H1 (cell line): ENCODE measurements at regions not wholly inside any gene's neighbourhood (a gene's known extent, or its start where the extent isn't known, plus 50 kb on each side); places are given as distances from the start of the nearest gene placed in this dataset.

Experiments
- CTCF ChIA-PET: fragments of 300-600 bp; sonication (Branson Sonifier 250); formaldehyde crosslinking; loops from one replicate; lab custom pipeline; 2021; ENCODE audit not compliant: partially characterized antibody; lab: Charles Lee
- POLR2A ChIA-PET: fragments of 300-600 bp; sonication (Branson Sonifier 250); formaldehyde crosslinking; loops from one replicate; lab custom pipeline; 2021; ENCODE audit warnings: inconsistent platforms; ENCODE audit not compliant: partially characterized antibody; lab: Charles Lee
- DNase-seq, 2 experiments: peaks; one replicate each; pipeline versions ENCODE4 v3.0.0 to v3.0.0-alpha.2; 2010 to 2022; ENCODE audit warnings: low spot score in 2 of 2, low read depth in 1 of 2, mixed read lengths in 1 of 2
- FAIRE-seq: peaks from 2 replicates; lab custom pipeline; 2011; peaks lifted over from hg19 to GRCh38; lab: Jason Lieb, UNC
- H2AFZ ChIP-seq: 2 replicates; pipeline ENCODE4 v1.8.1; 2012; ENCODE audit warnings: low read length, inconsistent platforms
- H2AK5ac ChIP-seq: 2 replicates; pipeline ENCODE4 v1.6.1; 2013; ENCODE audit warnings: low read depth, low read length
- H2BK120ac ChIP-seq: replicated peaks from 2 replicates; pipeline ENCODE3; 2013; ENCODE audit warnings: low read depth, low read length, inconsistent platforms
- H2BK12ac ChIP-seq: 2 replicates; pipeline ENCODE4 v1.6.1; 2013; ENCODE audit warnings: low read depth, low read length
- H2BK15ac ChIP-seq: 2 replicates; pipeline ENCODE4 v1.6.1; 2013; ENCODE audit warnings: low read length
- H2BK20ac ChIP-seq: 2 replicates; pipeline ENCODE4 v1.6.1; 2013; ENCODE audit warnings: low read length
- H2BK5ac ChIP-seq: 2 replicates; pipeline ENCODE4 v1.6.1; 2013; ENCODE audit warnings: low read depth, low read length
- H3K14ac ChIP-seq: 2 replicates; pipeline ENCODE4 v1.6.1; 2013; ENCODE audit warnings: inconsistent platforms; ENCODE audit not compliant: insufficient read length
- H3K18ac ChIP-seq: 2 replicates; pipeline ENCODE4 v1.6.1; 2013; ENCODE audit warnings: low read length; ENCODE audit errors: extremely low read depth
- H3K23ac ChIP-seq: 2 replicates; pipeline ENCODE4 v1.6.1; 2013; ENCODE audit warnings: inconsistent platforms; ENCODE audit not compliant: insufficient read length
- H3K23me2 ChIP-seq: 2 replicates; pipeline ENCODE4 v1.6.1; 2013; ENCODE audit warnings: low read depth, low read length
- H3K27ac ChIP-seq: 2 replicates; pipeline ENCODE4 v1.6.1; 2011; ENCODE audit warnings: low read depth, low read length, inconsistent platforms
- H3K27me3 ChIP-seq, 4 experiments: replicated peaks in 1 of 4; 1 replicate in 1 of 4; 2 replicates in 3 of 4; pipeline versions ENCODE4 v1.6.1 to v1.8.1; 2011 to 2013; ENCODE audit warnings: low read length in 3 of 4, mild to moderate bottlenecking in 3 of 4, inconsistent platforms in 2 of 4, mixed read lengths in 2 of 4, moderate library complexity in 1 of 4; ENCODE audit not compliant: control insufficient read depth in 3 of 4, insufficient read depth in 3 of 4; ENCODE audit errors: extremely low read depth in 1 of 4
- H3K36me3 ChIP-seq, 4 experiments: 2 replicates each; pipeline versions ENCODE4 v1.6.1 to v1.8.1; 2011 to 2013; ENCODE audit warnings: mild to moderate bottlenecking in 4 of 4, low read length in 3 of 4, moderate library complexity in 2 of 4, control low read depth in 1 of 4, inconsistent platforms in 1 of 4; ENCODE audit not compliant: insufficient read depth in 4 of 4, control insufficient read depth in 2 of 4
- H3K4ac ChIP-seq: replicated peaks from 2 replicates; pipeline ENCODE3; 2013; ENCODE audit warnings: low read length, low read depth, mixed read lengths, inconsistent platforms; ENCODE audit not compliant: insufficient read length
- H3K4me1 ChIP-seq, 4 experiments: replicated peaks in 1 of 4; 1 replicate in 1 of 4; 2 replicates in 3 of 4; pipeline versions ENCODE4 v1.6.1 to v1.8.1; 2011 to 2013; ENCODE audit warnings: low read length in 3 of 4, inconsistent platforms in 2 of 4, mixed read lengths in 1 of 4; ENCODE audit not compliant: insufficient read depth in 4 of 4, control insufficient read depth in 3 of 4
- H3K4me2 ChIP-seq, 2 experiments: 2 replicates each; pipeline versions ENCODE4 v1.6.1 to v1.8.1; 2011 to 2013; ENCODE audit warnings: low read depth in 2 of 2, low read length in 2 of 2, control low read depth in 1 of 2, inconsistent platforms in 1 of 2, mild to moderate bottlenecking in 1 of 2; ENCODE audit not compliant: insufficient read depth in 1 of 2
- H3K4me3 ChIP-seq, 4 experiments: fragments of 200-600, 300-600 bp in 1 of 4; sonication (generic), shearing (Covaris generic), sonication (Bioruptor Twin) in 1 of 4; 2 replicates each; pipeline versions ENCODE4 v1.5.1 to v1.8.1; 2011 to 2016; ENCODE audit warnings: low read length in 4 of 4, low read depth in 3 of 4, control low read depth in 2 of 4, inconsistent platforms in 2 of 4, mild to moderate bottlenecking in 2 of 4, mixed read lengths in 1 of 4, moderate library complexity in 1 of 4; ENCODE audit not compliant: insufficient read depth in 2 of 4; ENCODE audit errors: extremely low read depth in 1 of 4
- H3K56ac ChIP-seq: replicated peaks from 2 replicates; pipeline ENCODE3; 2013; ENCODE audit warnings: low read depth, mild to moderate bottlenecking, mixed read lengths, low read length, inconsistent platforms; ENCODE audit not compliant: insufficient read length
- H3K79me1 ChIP-seq: 2 replicates; pipeline ENCODE4 v1.6.1; 2013; ENCODE audit warnings: low read depth, low read length, control low read depth
- H3K79me2 ChIP-seq, 2 experiments: 2 replicates each; pipeline versions ENCODE4 v1.6.1 to v1.8.1; 2012 to 2013; ENCODE audit warnings: low read length in 2 of 2, mild to moderate bottlenecking in 2 of 2, inconsistent platforms in 1 of 2; ENCODE audit not compliant: insufficient read depth in 2 of 2, control insufficient read depth in 1 of 2
- H3K9ac ChIP-seq, 4 experiments: replicated peaks in 1 of 4; 1 replicate in 1 of 4; 2 replicates in 3 of 4; pipeline versions ENCODE4 v1.6.1 to v1.8.1; 2011 to 2013; ENCODE audit warnings: low read depth in 3 of 4, low read length in 3 of 4, control low read depth in 2 of 4, mild to moderate bottlenecking in 2 of 4, moderate library complexity in 2 of 4, inconsistent platforms in 1 of 4; ENCODE audit errors: extremely low read depth in 1 of 4
- H3K9me3 ChIP-seq, 2 experiments: 2 replicates each; pipeline versions ENCODE4 v1.6.1 to v1.8.1; 2012 to 2013; ENCODE audit warnings: mild to moderate bottlenecking in 2 of 2, moderate library complexity in 2 of 2, control low read depth in 1 of 2, inconsistent platforms in 1 of 2, low read depth in 1 of 2, low read length in 1 of 2, mixed read lengths in 1 of 2; ENCODE audit not compliant: insufficient read depth in 2 of 2
- H4K20me1 ChIP-seq, 2 experiments: replicated peaks in 1 of 2; 2 replicates each; pipeline versions ENCODE3 to v1.8.1; 2011 to 2013; ENCODE audit warnings: inconsistent platforms in 2 of 2, low read length in 2 of 2, mild to moderate bottlenecking in 1 of 2; ENCODE audit not compliant: insufficient read depth in 2 of 2, control insufficient read depth in 1 of 2
- H4K5ac ChIP-seq: 2 replicates; pipeline ENCODE4 v1.6.1; 2013; ENCODE audit warnings: low read length, low read depth, mixed read lengths, inconsistent platforms; ENCODE audit not compliant: insufficient read length
- H4K8ac ChIP-seq: 2 replicates; pipeline ENCODE4 v1.8.0; 2013; ENCODE audit warnings: mild to moderate bottlenecking, moderate library complexity, low read length, inconsistent platforms; ENCODE audit not compliant: insufficient read depth; ENCODE audit errors: extremely low read depth
- H4K91ac ChIP-seq: replicated peaks from 2 replicates; pipeline ENCODE3; 2013; ENCODE audit warnings: low read length, mixed read lengths, inconsistent platforms; ENCODE audit not compliant: insufficient read length
- BACH1 ChIP-seq: IDR thresholded peaks from 2 replicates; pipeline ENCODE4 v1.6.1; 2012; ENCODE audit warnings: low read length, improper control_type of control experiment
- JUN ChIP-seq: IDR thresholded peaks from 2 replicates; pipeline ENCODE4 v1.6.1; 2011; ENCODE audit warnings: low read depth, mild to moderate bottlenecking, improper control_type of control experiment, low read length
- SP4 ChIP-seq: IDR thresholded peaks from 2 replicates; pipeline ENCODE4 v1.6.1; 2012; ENCODE audit warnings: low read length, inconsistent platforms
- TCF12 ChIP-seq: IDR thresholded peaks from 2 replicates; pipeline ENCODE4 v1.6.1; 2011; ENCODE audit warnings: low read depth, mild to moderate bottlenecking, low read length
- WGBS, 2 experiments: shearing (Covaris generic) in 1 of 2; methylation state at CpG; one replicate each; pipeline versions ENCODE4 v1.1.6 to v1.1.7; 2013 to 2015; ENCODE audit warnings: low lambda C conversion rate in 2 of 2, mixed read lengths in 2 of 2, inconsistent platforms in 1 of 2, low coverage in 1 of 2, missing lambda C conversion rate in 1 of 2; ENCODE audit not compliant: insufficient replicate concordance in 2 of 2, insufficient coverage in 1 of 2, insufficient read length in 1 of 2; ENCODE audit errors: extremely low coverage in 1 of 2, missing lambda C conversion rate in 1 of 2; 5-methylcytosine and 5-hydroxymethylcytosine counted together

DNA sequence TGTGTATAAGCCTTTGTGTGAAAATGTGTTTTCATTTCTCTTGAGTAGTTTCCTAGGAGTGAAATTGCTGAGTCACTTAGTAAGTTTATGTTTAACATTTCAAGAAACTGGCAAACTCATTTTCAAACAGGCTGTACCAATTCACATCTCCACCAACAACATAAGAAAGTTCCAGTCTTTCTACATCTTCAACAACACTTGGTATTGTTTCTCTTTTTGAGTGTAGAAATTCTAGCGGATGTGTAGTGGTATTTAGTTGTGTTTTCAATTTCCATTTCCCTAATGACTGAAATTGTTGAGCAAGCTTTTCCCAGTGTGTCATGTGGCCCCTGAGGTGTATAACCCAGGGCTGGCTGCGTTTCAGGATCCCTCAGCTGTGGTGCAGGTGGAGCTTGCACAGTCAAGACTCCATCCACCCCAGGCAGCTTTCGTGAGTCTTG is 258.5 kb downstream of the PDCD6IP start:
- WGBS, 2 experiments, result 87% methylated on average over 3 of the region's 3 CpGs; no CpG with 5 or more reads in 1 of the 2 experiments
- Histone ChIP-seq H3K4me1 (no peaks in the 10 kb centered on the region), H3K18ac (no peak overlapping the region), H3K4me3 (no peak overlapping the region), H2AK5ac (no peak overlapping the region), H4K91ac (no peak overlapping the region), H4K20me1 (no peaks in the 10 kb centered on the region), H3K27me3 (no peaks in the 10 kb centered on the region), H2BK20ac (no peak overlapping the region), H3K27ac (no peak overlapping the region), H3K4ac (no peak overlapping the region), H3K23ac (no peak overlapping the region), H2AFZ (peak overlapping the region; percentile 75), H3K9ac (no peak overlapping the region), H2BK120ac (no peak overlapping the region), H3K36me3 (no peaks in the 10 kb centered on the region), H2BK15ac (no peak overlapping the region), H3K9me3 (no peaks in the 10 kb centered on the region), H2BK12ac (no peak overlapping the region), H3K14ac (no peak overlapping the region), H3K23me2 (no peaks in the 10 kb centered on the region), H3K79me2 (no peaks in the 10 kb centered on the region), H3K56ac (no peak overlapping the region), H2BK5ac (no peak overlapping the region), H3K79me1 (no peaks in the 10 kb centered on the region), H3K4me2 (no peak overlapping the region), H4K8ac (no peak overlapping the region), H4K5ac (no peak overlapping the region)
- no peak for FAIRE-seq
- CTCF ChIA-PET, result interaction anchor here (0.9 to 1.0 kb wide), 2 partner anchors 11 to 77 kb away, joined by 3 read pairs; no protein-coding TSS in a partner anchor
- TF ChIP-seq TCF12, result no peak
- TF ChIP-seq BACH1, result no peak
- TF ChIP-seq SP4, result no peak
- TF ChIP-seq JUN, result no peak
- POLR2A ChIA-PET, result no interaction called here
- DNase-seq, result no peak
